ENCODE measurements at regions not wholly inside any gene's neighbourhood (a gene's known extent, or its start where the extent isn't known, plus 50 kb on each side); places are given as distances from the start of the nearest gene placed in this dataset.

DNA sequence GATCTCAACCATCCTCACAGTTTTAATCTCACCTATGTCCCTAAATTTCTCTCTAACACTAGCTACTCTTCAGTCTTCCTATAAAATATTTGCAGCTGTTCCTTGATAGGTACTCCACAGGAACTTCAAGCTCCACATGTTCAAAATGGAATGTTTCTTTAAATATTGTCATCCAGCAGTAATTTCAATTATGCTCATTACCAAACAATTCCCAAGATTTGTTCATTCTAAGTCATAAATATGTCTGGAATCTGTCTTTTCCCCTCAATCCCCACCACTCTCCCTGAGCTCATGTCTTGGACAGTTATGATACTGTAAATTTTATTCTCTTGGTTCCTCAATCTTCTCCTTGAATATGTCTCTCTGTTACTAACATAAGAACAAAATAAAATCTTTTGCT is 214.4 kb downstream of the NRIP1 start:
- Histone ChIP-seq H3K27ac (ENCODE audit: low read depth, low read length) (no peak overlapping the region), H3K36me3 (ENCODE audit: control insufficient read depth in 1 of 2, insufficient read depth in 2 of 2, low read length in 2 of 2) (peaks cover 0 to 3% of the 10 kb centered on the region in 2 donors), H3K9ac (ENCODE audit: low read depth in 1 of 2, low read length in 2 of 2) (no peak overlapping the region), H3K4me3 (ENCODE audit: low read depth in 1 of 2, low read length in 2 of 2) (no peak overlapping the region), H3K4me1 (ENCODE audit: control insufficient read depth in 1 of 2, insufficient read depth in 2 of 2, low read length in 2 of 2) (no peaks in the 10 kb centered on the region), H3K9me3 (ENCODE audit: control insufficient read depth in 1 of 2, low read length in 2 of 2) (peaks cover 0 to 16% of the 10 kb centered on the region in 2 donors), H3K27me3 (ENCODE audit: control insufficient read depth in 1 of 2, insufficient read depth in 2 of 2, low read length in 2 of 2) (no peaks in the 10 kb centered on the region)

DNA sequence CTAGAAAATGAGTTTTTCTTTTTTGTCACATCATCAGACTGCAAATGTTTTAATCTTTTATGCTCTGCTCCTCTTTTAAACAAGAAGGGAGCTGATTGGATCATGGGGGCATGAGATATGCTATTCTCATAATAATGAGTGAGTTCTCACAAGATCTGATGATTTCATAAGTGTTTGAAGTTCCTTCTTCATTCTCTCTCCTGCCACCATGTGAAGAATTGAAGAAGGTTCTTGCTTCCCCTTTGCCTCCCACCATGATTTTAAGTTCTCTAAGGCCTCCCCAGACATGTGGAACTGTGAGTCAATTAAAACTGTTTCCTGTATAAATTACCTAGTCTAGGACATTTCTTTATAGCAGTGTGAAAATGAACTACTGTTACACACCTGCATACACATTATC is 218.2 kb downstream of the NRIP1 start:
- Histone ChIP-seq H3K27me3 (ENCODE audit: control insufficient read depth in 1 of 2, insufficient read depth in 2 of 2, low read length in 2 of 2) (no peaks in the 10 kb centered on the region), H3K4me1 (ENCODE audit: control insufficient read depth in 1 of 2, insufficient read depth in 2 of 2, low read length in 2 of 2) (no peaks in the 10 kb centered on the region), H3K27ac (ENCODE audit: low read depth, low read length) (no peak overlapping the region), H3K9ac (ENCODE audit: low read depth in 1 of 2, low read length in 2 of 2) (no peak overlapping the region), H3K9me3 (ENCODE audit: control insufficient read depth in 1 of 2, low read length in 2 of 2) (peaks cover 0 to 8% of the 10 kb centered on the region in 2 donors), H3K4me3 (ENCODE audit: low read depth in 1 of 2, low read length in 2 of 2) (no peak overlapping the region), H3K36me3 (ENCODE audit: control insufficient read depth in 1 of 2, insufficient read depth in 2 of 2, low read length in 2 of 2) (no peaks in the 10 kb centered on the region)

DNA sequence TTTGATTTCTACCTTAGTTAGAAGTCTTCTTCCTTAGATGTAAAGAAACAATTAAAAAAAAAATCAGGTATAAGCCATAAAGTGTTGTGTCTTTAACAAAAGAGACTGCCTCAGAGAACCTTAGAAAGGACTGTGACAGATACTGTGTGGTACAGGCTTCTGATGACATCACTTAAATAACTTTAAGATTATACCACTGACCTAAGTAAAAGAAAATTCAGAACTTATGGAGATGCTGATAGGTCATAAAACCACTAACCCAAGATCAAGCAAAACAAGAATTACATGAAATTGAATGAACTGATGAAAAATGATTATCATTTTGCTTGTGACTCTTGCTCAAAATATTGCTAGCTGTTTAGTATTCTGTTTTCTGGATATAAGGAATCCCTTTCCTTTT is 220.8 kb downstream of the NRIP1 start:
- no peak overlapping the region for H3K4me3 ChIP-seq (ENCODE audit: low read depth in 1 of 2, low read length in 2 of 2)
- H3K27ac ChIP-seq (ENCODE audit: low read depth, low read length) = no peak overlapping the region
- no peaks in the 10 kb centered on the region for H3K27me3 ChIP-seq (ENCODE audit: control insufficient read depth in 1 of 2, insufficient read depth in 2 of 2, low read length in 2 of 2)
- peaks cover 0 to 8% of the 10 kb centered on the region in 2 donors for H3K9me3 ChIP-seq (ENCODE audit: control insufficient read depth in 1 of 2, low read length in 2 of 2)
- no peak overlapping the region for H3K9ac ChIP-seq (ENCODE audit: low read depth in 1 of 2, low read length in 2 of 2)
- H3K36me3 ChIP-seq (ENCODE audit: control insufficient read depth in 1 of 2, insufficient read depth in 2 of 2, low read length in 2 of 2) = no peaks in the 10 kb centered on the region
- no peaks in the 10 kb centered on the region for H3K4me1 ChIP-seq (ENCODE audit: control insufficient read depth in 1 of 2, insufficient read depth in 2 of 2, low read length in 2 of 2)

DNA sequence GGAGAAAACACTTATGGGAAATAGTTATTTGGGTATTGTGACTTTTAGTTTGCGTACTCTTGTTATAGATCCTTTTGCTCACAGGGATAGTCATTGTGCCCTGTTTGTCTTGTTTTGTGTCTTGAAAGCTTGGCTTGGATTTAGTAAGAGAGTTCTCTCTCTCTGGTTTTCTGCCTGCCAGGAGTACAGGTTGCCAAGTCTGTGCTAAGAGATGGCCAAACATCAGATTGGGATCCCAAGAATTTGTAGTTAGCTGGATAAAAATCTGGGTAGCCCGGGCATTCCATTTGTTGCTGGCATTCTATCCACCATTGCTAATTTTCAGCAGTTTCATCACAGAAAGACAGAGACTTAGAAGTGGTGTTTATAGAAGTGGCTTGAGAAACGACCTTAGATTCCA is 222.2 kb downstream of the NRIP1 start:
- H3K9me3 ChIP-seq (ENCODE audit: control insufficient read depth in 1 of 2, low read length in 2 of 2) = peaks cover 0 to 8% of the 10 kb centered on the region in 2 donors
- no peak overlapping the region for H3K9ac ChIP-seq (ENCODE audit: low read depth in 1 of 2, low read length in 2 of 2)
- H3K27me3 ChIP-seq (ENCODE audit: control insufficient read depth in 1 of 2, insufficient read depth in 2 of 2, low read length in 2 of 2) = no peaks in the 10 kb centered on the region
- no peaks in the 10 kb centered on the region for H3K4me1 ChIP-seq (ENCODE audit: control insufficient read depth in 1 of 2, insufficient read depth in 2 of 2, low read length in 2 of 2)
- H3K4me3 ChIP-seq (ENCODE audit: low read depth in 1 of 2, low read length in 2 of 2) = no peak overlapping the region
- no peaks in the 10 kb centered on the region for H3K36me3 ChIP-seq (ENCODE audit: control insufficient read depth in 1 of 2, insufficient read depth in 2 of 2, low read length in 2 of 2)
- H3K27ac ChIP-seq (ENCODE audit: low read depth, low read length) = no peak overlapping the region

DNA sequence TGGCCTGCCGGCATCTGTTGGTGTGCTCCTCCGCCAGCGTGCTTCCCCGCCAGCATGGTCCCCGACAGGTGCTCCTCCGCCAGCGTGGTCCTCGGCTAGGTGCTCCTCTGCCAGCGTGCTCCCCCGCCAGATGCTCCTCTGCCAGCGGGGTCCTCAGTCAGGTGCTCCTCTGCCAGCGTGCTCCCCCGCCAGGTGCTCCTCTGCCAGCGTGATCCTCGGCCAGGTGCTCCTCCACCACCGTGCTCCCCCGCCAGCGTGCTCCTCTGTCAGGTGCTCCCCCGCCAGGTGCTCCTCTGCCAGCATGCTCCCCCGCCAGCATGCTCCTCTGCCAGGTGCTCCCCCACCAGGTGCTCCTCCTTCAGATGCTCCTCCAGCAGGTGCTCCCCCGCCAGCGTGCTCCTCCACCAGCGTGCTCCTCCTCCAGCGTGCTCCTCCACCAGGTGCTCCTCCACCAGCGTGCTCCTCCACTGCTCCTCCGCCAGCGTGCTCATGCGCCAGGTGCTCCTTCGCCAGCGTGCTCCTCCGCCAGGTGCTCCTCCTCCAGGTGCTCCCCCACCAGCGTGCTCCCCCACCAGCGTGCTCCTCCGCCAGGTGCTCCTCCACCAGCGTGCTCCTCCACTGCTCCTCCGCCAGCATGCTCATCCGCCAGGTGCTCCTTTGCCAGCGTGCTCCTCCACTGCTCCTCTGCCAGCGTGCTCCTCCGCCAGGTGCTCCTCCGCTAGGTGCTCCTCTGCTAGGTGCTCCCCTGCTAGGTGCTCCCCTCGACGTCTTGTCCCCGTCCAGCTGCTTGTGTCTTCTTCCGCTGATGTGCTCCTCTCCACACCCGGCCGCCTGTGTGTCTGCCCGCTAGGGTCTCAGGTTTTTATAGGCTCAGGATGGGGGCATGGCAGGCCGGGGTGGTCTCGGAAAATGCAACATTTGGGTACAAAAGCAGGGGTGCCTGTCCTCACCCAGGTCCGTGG is 223.0 kb downstream of the NRIP1 start:
- no peaks in the 10 kb centered on the region for H3K27me3 ChIP-seq (ENCODE audit: control insufficient read depth in 1 of 2, insufficient read depth in 2 of 2, low read length in 2 of 2)
- H3K36me3 ChIP-seq (ENCODE audit: control insufficient read depth in 1 of 2, insufficient read depth in 2 of 2, low read length in 2 of 2) = no peaks in the 10 kb centered on the region
- H3K9ac ChIP-seq (ENCODE audit: low read depth in 1 of 2, low read length in 2 of 2) = no peak overlapping the region
- no peak overlapping the region for H3K4me3 ChIP-seq (ENCODE audit: low read depth in 1 of 2, low read length in 2 of 2)
- peaks cover 0 to 8% of the 10 kb centered on the region in 2 donors for H3K9me3 ChIP-seq (ENCODE audit: control insufficient read depth in 1 of 2, low read length in 2 of 2)
- no peaks in the 10 kb centered on the region for H3K4me1 ChIP-seq (ENCODE audit: control insufficient read depth in 1 of 2, insufficient read depth in 2 of 2, low read length in 2 of 2)
- no peak overlapping the region for H3K27ac ChIP-seq (ENCODE audit: low read depth, low read length)

DNA sequence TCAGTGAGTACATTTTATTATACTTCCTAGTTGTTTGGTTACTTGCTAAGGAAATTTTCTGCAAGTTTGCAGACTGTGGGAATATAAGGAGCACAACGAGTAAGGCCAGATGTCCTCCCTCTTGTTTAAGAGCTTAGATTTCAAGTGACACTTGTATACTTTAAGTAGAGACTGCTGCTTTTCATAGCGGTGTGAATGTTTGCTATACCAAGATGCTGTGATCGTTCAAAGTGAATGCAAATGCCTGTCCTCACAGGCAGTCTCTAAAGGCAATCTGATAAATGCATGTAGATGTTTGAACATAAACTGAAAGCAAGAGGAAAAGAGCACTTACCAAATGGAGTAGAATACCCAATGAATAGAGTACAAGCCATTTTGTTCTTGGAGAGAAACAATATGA is 226.4 kb downstream of the NRIP1 start:
- Histone ChIP-seq H3K9ac (ENCODE audit: low read depth in 1 of 2, low read length in 2 of 2) (no peak overlapping the region), H3K36me3 (ENCODE audit: control insufficient read depth in 1 of 2, insufficient read depth in 2 of 2, low read length in 2 of 2) (no peaks in the 10 kb centered on the region), H3K9me3 (ENCODE audit: control insufficient read depth in 1 of 2, low read length in 2 of 2) (no peaks in the 10 kb centered on the region), H3K4me3 (ENCODE audit: low read depth in 1 of 2, low read length in 2 of 2) (no peak overlapping the region), H3K27me3 (ENCODE audit: control insufficient read depth in 1 of 2, insufficient read depth in 2 of 2, low read length in 2 of 2) (no peaks in the 10 kb centered on the region), H3K4me1 (ENCODE audit: control insufficient read depth in 1 of 2, insufficient read depth in 2 of 2, low read length in 2 of 2) (no peaks in the 10 kb centered on the region), H3K27ac (ENCODE audit: low read depth, low read length) (no peak overlapping the region)

DNA sequence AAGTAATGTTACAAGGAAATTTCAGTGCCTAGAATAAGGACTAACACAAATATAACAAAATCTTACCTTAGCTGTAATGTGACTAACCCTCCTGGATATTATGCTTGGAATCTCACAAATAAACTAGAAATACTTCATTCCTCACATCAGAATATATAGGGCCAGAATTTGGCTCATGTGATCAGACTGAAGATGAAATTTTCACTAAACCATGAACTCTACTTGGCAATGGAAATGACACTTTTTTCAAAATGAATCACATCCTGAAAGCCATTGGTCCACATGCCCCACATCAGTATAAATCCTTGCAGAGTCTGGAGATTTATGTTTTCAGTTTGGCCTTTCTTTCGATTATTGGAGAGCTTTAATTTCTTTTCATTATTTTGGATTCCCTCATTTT is 227.8 kb downstream of the NRIP1 start:
- Histone ChIP-seq H3K9ac (ENCODE audit: low read depth in 1 of 2, low read length in 2 of 2) (no peak overlapping the region), H3K36me3 (ENCODE audit: control insufficient read depth in 1 of 2, insufficient read depth in 2 of 2, low read length in 2 of 2) (no peaks in the 10 kb centered on the region), H3K4me1 (ENCODE audit: control insufficient read depth in 1 of 2, insufficient read depth in 2 of 2, low read length in 2 of 2) (no peaks in the 10 kb centered on the region), H3K27ac (ENCODE audit: low read depth, low read length) (no peak overlapping the region), H3K27me3 (ENCODE audit: control insufficient read depth in 1 of 2, insufficient read depth in 2 of 2, low read length in 2 of 2) (no peaks in the 10 kb centered on the region), H3K9me3 (ENCODE audit: control insufficient read depth in 1 of 2, low read length in 2 of 2) (no peaks in the 10 kb centered on the region), H3K4me3 (ENCODE audit: low read depth in 1 of 2, low read length in 2 of 2) (no peak overlapping the region)

DNA sequence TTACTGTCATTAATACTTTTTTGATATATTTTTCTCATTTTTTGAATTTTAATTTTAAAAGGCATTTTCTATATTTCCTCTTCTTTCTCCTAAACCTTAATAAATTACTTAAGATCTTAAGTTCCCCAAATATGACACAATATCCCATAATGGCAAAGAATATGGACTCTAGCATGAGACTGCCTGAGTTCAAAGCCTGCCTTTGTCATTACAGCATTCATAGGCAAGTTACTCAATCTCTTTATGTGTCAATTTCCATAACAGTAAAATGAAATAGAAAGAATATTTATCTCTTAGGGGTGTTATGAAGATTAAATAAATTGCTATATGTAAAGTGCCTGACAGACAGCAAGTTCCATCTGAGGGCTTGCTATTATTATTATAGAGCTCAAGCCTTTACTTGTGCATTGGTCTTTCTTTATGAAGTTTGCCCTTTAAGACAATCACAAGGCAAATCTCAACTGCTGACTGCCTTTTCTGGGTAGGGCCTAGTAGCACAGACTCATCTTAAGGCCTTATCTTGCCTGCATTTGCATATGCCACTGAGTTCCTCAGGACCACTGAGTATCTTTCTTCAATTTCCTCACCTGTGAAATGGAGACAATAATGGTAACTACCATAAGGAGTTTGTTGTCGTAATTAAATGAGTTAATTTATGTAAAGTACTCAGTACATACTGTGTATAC is 231.0 kb downstream of the NRIP1 start:
- Histone ChIP-seq H3K27me3 (ENCODE audit: control insufficient read depth in 1 of 2, insufficient read depth in 2 of 2, low read length in 2 of 2) (no peaks in the 10 kb centered on the region), H3K27ac (ENCODE audit: low read depth, low read length) (no peak overlapping the region), H3K4me1 (ENCODE audit: control insufficient read depth in 1 of 2, insufficient read depth in 2 of 2, low read length in 2 of 2) (no peaks in the 10 kb centered on the region), H3K9ac (ENCODE audit: low read depth in 1 of 2, low read length in 2 of 2) (no peak overlapping the region), H3K4me3 (ENCODE audit: low read depth in 1 of 2, low read length in 2 of 2) (no peak overlapping the region), H3K36me3 (ENCODE audit: control insufficient read depth in 1 of 2, insufficient read depth in 2 of 2, low read length in 2 of 2) (no peaks in the 10 kb centered on the region), H3K9me3 (ENCODE audit: control insufficient read depth in 1 of 2, low read length in 2 of 2) (no peaks in the 10 kb centered on the region)

DNA sequence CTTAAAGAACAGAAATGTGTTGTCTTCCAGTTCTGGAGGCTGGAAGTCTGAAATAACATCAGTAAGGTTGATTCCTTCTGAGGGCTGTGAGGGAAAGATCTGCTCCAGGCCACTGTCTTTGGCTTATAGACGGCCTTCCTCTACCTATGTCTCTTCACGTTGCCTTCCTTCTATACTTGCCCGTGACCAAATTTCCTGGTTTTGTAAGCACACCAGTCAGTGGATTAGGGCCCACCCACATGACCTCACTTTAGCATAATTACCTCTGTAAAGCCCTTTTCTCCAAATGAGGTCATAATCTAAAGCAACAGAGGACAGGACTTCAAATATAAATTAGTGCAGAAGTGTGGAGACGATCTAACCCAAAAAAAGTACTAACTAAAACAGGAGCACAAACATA is 231.6 kb downstream of the NRIP1 start:
- no peaks in the 10 kb centered on the region for H3K4me1 ChIP-seq (ENCODE audit: control insufficient read depth in 1 of 2, insufficient read depth in 2 of 2, low read length in 2 of 2)
- H3K9ac ChIP-seq (ENCODE audit: low read depth in 1 of 2, low read length in 2 of 2) = no peak overlapping the region
- no peaks in the 10 kb centered on the region for H3K27me3 ChIP-seq (ENCODE audit: control insufficient read depth in 1 of 2, insufficient read depth in 2 of 2, low read length in 2 of 2)
- H3K27ac ChIP-seq (ENCODE audit: low read depth, low read length) = no peak overlapping the region
- no peaks in the 10 kb centered on the region for H3K9me3 ChIP-seq (ENCODE audit: control insufficient read depth in 1 of 2, low read length in 2 of 2)
- no peaks in the 10 kb centered on the region for H3K36me3 ChIP-seq (ENCODE audit: control insufficient read depth in 1 of 2, insufficient read depth in 2 of 2, low read length in 2 of 2)
- no peak overlapping the region for H3K4me3 ChIP-seq (ENCODE audit: low read depth in 1 of 2, low read length in 2 of 2)

DNA sequence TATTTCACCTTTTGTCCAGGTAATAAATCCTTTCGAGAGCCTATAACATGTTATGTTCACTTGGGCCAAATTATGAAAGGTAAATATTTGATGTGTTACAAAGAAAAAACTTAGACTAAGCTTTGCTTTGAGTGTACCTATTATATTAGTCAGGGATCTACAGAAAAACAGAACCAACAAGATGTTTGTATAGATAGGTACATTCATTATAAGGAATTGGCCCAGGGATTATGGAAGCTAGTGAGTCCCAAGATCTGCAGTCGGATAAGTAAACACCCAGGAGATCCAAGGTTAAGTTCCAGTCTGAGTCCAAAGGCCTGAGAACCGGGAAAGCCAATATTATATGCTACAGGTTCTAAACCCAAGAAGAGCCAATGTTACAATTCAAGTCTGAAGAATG is 234.5 kb downstream of the NRIP1 start:
- Histone ChIP-seq H3K36me3 (ENCODE audit: control insufficient read depth in 1 of 2, insufficient read depth in 2 of 2, low read length in 2 of 2) (no peaks in the 10 kb centered on the region), H3K27me3 (ENCODE audit: control insufficient read depth in 1 of 2, insufficient read depth in 2 of 2, low read length in 2 of 2) (no peaks in the 10 kb centered on the region), H3K9ac (ENCODE audit: low read depth in 1 of 2, low read length in 2 of 2) (no peak overlapping the region), H3K4me3 (ENCODE audit: low read depth in 1 of 2, low read length in 2 of 2) (no peak overlapping the region), H3K27ac (ENCODE audit: low read depth, low read length) (no peak overlapping the region), H3K9me3 (ENCODE audit: control insufficient read depth in 1 of 2, low read length in 2 of 2) (no peaks in the 10 kb centered on the region), H3K4me1 (ENCODE audit: control insufficient read depth in 1 of 2, insufficient read depth in 2 of 2, low read length in 2 of 2) (no peaks in the 10 kb centered on the region)

All from duodenal mucosa (tissue), 2 donors.